Naive thymus-derived CD8-positive, alpha-beta T cell (primary cell): ENCODE measurements at regions not wholly inside any gene's neighbourhood (a gene's known extent, or its start where the extent isn't known, plus 50 kb on each side); places are given as distances from the start of the nearest gene placed in this dataset.
A peak's percentile ranks its signal among the peaks of the same experiment; 100 is the strongest.

Experiments
- ATAC-seq, 2 donors: fragments of 150-1000 bp; cut with Tn5 transposase in 1 of 2; sonication (Bioruptor Pico), chemical (Tn5 transposase) in 1 of 2; 1 replicate in 1 of 2; 2 replicates in 1 of 2; pipeline ENCODE4 v1.10.0; 2021; ENCODE audit warnings: mild to moderate bottlenecking in 2 of 2, moderate library complexity in 2 of 2
- POLR2A ChIA-PET: fragments of 350-600 bp; sonication (Branson Sonifier 250); formaldehyde crosslinking; loops from one replicate; lab custom pipeline; 2021; ENCODE audit warnings: antibody characterized with exemption; lab: Charles Lee
- DNase-seq, 10 donors: peaks; one replicate each; pipeline versions ENCODE4 v3.0.0 to v3.0.0-alpha.2; 2020 to 2022
- H3K27ac Mint-ChIP-seq, 10 donors: one replicate each; pipeline ENCODE4 v1.8.0; 2020 to 2022; ENCODE audit warnings: mild to moderate bottlenecking in 10 of 10, mixed read lengths in 10 of 10, moderate library complexity in 4 of 10, inconsistent platforms in 1 of 10
- H3K27me3 Mint-ChIP-seq, 5 donors: one replicate each; pipeline ENCODE4 v1.8.0; 2021 to 2022; ENCODE audit warnings: mixed read lengths in 5 of 5
- H3K36me3 Mint-ChIP-seq, 3 donors: one replicate each; pipeline ENCODE4 v1.8.0; 2020 to 2022; ENCODE audit warnings: mixed read lengths in 3 of 3, mild to moderate bottlenecking in 2 of 3, inconsistent platforms in 1 of 3
- H3K4me1 Mint-ChIP-seq, 4 donors: one replicate each; pipeline ENCODE4 v1.8.0; 2021 to 2022; ENCODE audit warnings: mixed read lengths in 4 of 4
- H3K4me3 Mint-ChIP-seq, 10 donors: one replicate each; pipeline ENCODE4 v1.8.0; 2020 to 2022; ENCODE audit warnings: mild to moderate bottlenecking in 10 of 10, mixed read lengths in 10 of 10, moderate library complexity in 6 of 10, inconsistent platforms in 1 of 10
- H3K9me3 Mint-ChIP-seq, 9 donors: one replicate each; pipeline ENCODE4 v1.8.0; 2020 to 2022; ENCODE audit warnings: mixed read lengths in 9 of 9, mild to moderate bottlenecking in 3 of 9, inconsistent platforms in 1 of 9, moderate library complexity in 1 of 9

- POLR2A ChIA-PET = no interaction called here
- ATAC-seq = no peak
These were observed 93.9 kb upstream of the OGFRL1 start for GRCh38 chr6:71194724-71195123.

DNA sequence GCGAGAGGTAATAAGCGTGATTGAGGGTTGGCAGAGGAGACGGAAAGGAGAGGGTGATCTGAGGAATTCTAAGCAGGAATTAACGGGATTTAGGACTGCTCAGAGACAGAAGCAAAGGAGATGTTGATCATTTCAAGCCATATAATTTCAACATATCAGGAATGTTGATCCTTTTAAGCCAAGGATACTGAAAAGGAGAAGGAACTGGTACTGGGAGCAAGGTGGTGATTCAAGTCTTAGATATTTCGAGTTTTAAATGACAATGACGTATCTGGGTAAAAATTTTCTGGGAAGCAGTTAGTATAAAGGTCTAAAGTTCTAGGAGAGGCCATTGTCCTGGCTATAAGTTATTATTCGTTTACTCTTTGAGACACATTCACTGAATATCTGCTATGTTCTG is 91.3 kb upstream of the OGFRL1 start:
- no peaks in the 10 kb centered on the region for H3K4me1 Mint-ChIP-seq
- ATAC-seq (no peak), DNase-seq (no peak)
- peaks cover 0 to 2% (median 0%) of the 10 kb centered on the region in 9 donors for H3K9me3 Mint-ChIP-seq
- POLR2A ChIA-PET = no interaction called here
- no peak overlapping the region for H3K4me3 Mint-ChIP-seq
- no peaks in the 10 kb centered on the region for H3K36me3 Mint-ChIP-seq
- no peak overlapping the region for H3K27ac Mint-ChIP-seq
- H3K27me3 Mint-ChIP-seq = no peaks in the 10 kb centered on the region

More at GRCh38 chr6:71194724-71195123, 93.9 kb upstream of the OGFRL1 start:
- H3K27me3 Mint-ChIP-seq = peaks cover 0 to 3% (median 0%) of the 10 kb centered on the region in 5 donors
- H3K36me3 Mint-ChIP-seq = no peaks in the 10 kb centered on the region
- no peak for DNase-seq
- no peak overlapping the region for H3K4me3 Mint-ChIP-seq
- H3K4me1 Mint-ChIP-seq = no peaks in the 10 kb centered on the region
- no peaks in the 10 kb centered on the region for H3K9me3 Mint-ChIP-seq
- no peak overlapping the region for H3K27ac Mint-ChIP-seq

- peaks cover 0 to 2% (median 0%) of the 10 kb centered on the region in 9 donors for H3K9me3 Mint-ChIP-seq
- H3K4me3 Mint-ChIP-seq = no peak overlapping the region
- ATAC-seq (no peak), DNase-seq (no peak)
- no peak overlapping the region for H3K27ac Mint-ChIP-seq
- no peaks in the 10 kb centered on the region for H3K27me3 Mint-ChIP-seq
- no peaks in the 10 kb centered on the region for H3K36me3 Mint-ChIP-seq
- no peaks in the 10 kb centered on the region for H3K4me1 Mint-ChIP-seq
- POLR2A ChIA-PET = no interaction called here
These were observed 90.8 kb upstream of the OGFRL1 start for GRCh38 chr6:71197780-71198179.

DNA sequence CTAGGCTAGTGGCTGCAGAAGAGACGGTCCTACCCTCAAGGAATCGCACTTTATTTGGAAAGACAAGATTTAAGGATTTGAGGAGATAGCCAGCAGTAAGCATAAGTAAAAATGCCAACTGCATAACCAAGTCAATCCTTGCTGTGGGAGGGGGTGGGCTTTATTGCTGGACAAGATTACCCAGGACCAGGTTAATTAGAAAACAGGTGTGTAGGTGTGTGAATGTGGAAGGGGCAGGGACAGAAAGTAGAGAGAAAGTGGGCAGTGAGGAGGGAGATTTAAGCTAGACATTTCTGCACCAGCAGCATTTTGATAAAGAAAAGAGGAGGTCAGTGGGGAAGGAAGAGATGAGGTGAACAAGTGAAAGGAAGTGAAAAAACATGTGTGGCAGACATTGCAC is 89.7 kb upstream of the OGFRL1 start:
- peaks cover 0 to 2% (median 0%) of the 10 kb centered on the region in 9 donors for H3K9me3 Mint-ChIP-seq
- H3K36me3 Mint-ChIP-seq = no peaks in the 10 kb centered on the region
- DNase-seq (no peak), ATAC-seq (no peak)
- peaks cover 1 to 5% (median 4%) of the 10 kb centered on the region in 5 donors for H3K27me3 Mint-ChIP-seq
- POLR2A ChIA-PET = no interaction called here
- H3K27ac Mint-ChIP-seq = peak overlapping the region in 1 of 10 donors; percentile 4
- H3K4me1 Mint-ChIP-seq = no peaks in the 10 kb centered on the region
- H3K4me3 Mint-ChIP-seq = no peak overlapping the region

DNA sequence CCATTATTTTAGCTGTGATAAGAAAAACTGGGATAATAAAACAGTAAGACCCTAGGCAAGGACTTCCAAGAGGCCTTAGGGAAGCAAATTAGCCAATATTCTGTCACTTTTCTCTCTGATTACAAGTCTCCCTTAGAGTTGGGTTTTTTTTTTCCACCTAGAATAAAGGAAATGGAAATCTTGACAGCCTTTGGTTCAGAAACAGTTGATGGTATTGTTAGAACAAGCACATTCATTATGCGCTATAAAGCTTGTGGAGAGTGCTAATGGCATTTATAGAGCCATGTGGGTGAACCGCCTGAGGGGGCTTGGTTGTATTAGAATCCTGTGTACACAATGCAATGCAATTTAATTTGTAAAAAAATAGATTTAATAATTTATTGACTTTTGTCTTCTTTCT is 88.9 kb upstream of the OGFRL1 start:
- no peak for ATAC-seq
- H3K27me3 Mint-ChIP-seq = peaks cover 1 to 9% (median 5%) of the 10 kb centered on the region in 5 donors
- H3K4me1 Mint-ChIP-seq = no peaks in the 10 kb centered on the region
- no peaks in the 10 kb centered on the region for H3K36me3 Mint-ChIP-seq
- no peak for DNase-seq
- no peak overlapping the region for H3K27ac Mint-ChIP-seq
- H3K4me3 Mint-ChIP-seq = no peak overlapping the region
- POLR2A ChIA-PET = no interaction called here
- peaks cover 0 to 2% (median 0%) of the 10 kb centered on the region in 9 donors for H3K9me3 Mint-ChIP-seq

GRCh38 chr6:71203206-71203605 is 85.4 kb upstream of the OGFRL1 start:
- H3K36me3 Mint-ChIP-seq = no peaks in the 10 kb centered on the region
- H3K27me3 Mint-ChIP-seq = peaks cover 1 to 9% (median 5%) of the 10 kb centered on the region in 5 donors
- POLR2A ChIA-PET = no interaction called here
- H3K9me3 Mint-ChIP-seq = peaks cover 0 to 2% (median 0%) of the 10 kb centered on the region in 9 donors
- H3K4me1 Mint-ChIP-seq = no peaks in the 10 kb centered on the region
- no peak for ATAC-seq
- DNase-seq = no peak
- H3K4me3 Mint-ChIP-seq = no peak overlapping the region
- no peak overlapping the region for H3K27ac Mint-ChIP-seq

DNA sequence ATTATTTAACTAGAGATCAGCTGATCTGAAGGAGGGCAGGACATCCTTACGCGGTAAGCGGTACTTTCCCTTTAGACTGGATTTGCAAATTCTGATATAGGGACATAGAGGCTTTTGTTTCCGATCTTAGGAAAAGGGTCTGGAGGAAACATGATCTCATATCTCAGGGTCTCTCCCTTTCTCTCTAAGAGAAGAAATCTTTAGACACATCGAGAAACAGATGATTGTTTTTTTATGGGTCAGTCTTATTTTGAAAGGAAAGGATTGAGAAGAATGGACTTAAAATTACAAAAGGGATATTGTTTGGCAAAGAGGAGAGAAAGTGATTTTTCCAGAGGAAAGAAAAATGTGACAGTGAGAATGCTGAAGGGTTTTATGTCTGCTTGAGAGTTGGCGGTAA is 83.9 kb upstream of the OGFRL1 start:
- ATAC-seq = no peak
- Mint-ChIP-seq H3K4me1 (no peaks in the 10 kb centered on the region), H3K36me3 (no peaks in the 10 kb centered on the region), H3K4me3 (no peak overlapping the region), H3K9me3 (peaks cover 0 to 2% (median 0%) of the 10 kb centered on the region in 9 donors), H3K27ac (no peak overlapping the region), H3K27me3 (peaks cover 1 to 9% (median 5%) of the 10 kb centered on the region in 5 donors)
- POLR2A ChIA-PET = no interaction called here
- no peak for DNase-seq

GRCh38 chr6:71205336-71205956 is 83.2 kb upstream of the OGFRL1 start:
- Mint-ChIP-seq H3K27me3 (peaks cover 1 to 9% (median 5%) of the 10 kb centered on the region in 5 donors), H3K36me3 (no peaks in the 10 kb centered on the region), H3K4me1 (no peaks in the 10 kb centered on the region), H3K9me3 (peaks cover 0 to 2% (median 0%) of the 10 kb centered on the region in 9 donors), H3K4me3 (no peak overlapping the region), H3K27ac (no peak overlapping the region)
- ATAC-seq = no peak
- DNase-seq = no peak
- POLR2A ChIA-PET = no interaction called here

- no peak overlapping the region for H3K4me3 Mint-ChIP-seq
- ATAC-seq (no peak), DNase-seq (no peak)
- H3K4me1 Mint-ChIP-seq = no peaks in the 10 kb centered on the region
- H3K27ac Mint-ChIP-seq = no peak overlapping the region
- no peaks in the 10 kb centered on the region for H3K36me3 Mint-ChIP-seq
- H3K9me3 Mint-ChIP-seq = no peaks in the 10 kb centered on the region
- H3K27me3 Mint-ChIP-seq = peaks cover 1 to 9% (median 5%) of the 10 kb centered on the region in 5 donors
- POLR2A ChIA-PET = no interaction called here
These were observed 82.5 kb upstream of the OGFRL1 start for GRCh38 chr6:71206089-71206488.

GRCh38 chr6:71209206-71209605 is 79.4 kb upstream of the OGFRL1 start:
- peaks cover 0 to 3% (median under 1%) of the 10 kb centered on the region in 5 donors for H3K27me3 Mint-ChIP-seq
- no peak overlapping the region for H3K27ac Mint-ChIP-seq
- no peaks in the 10 kb centered on the region for H3K9me3 Mint-ChIP-seq
- no peaks in the 10 kb centered on the region for H3K4me1 Mint-ChIP-seq
- no peak overlapping the region for H3K4me3 Mint-ChIP-seq
- no peak for DNase-seq
- no peaks in the 10 kb centered on the region for H3K36me3 Mint-ChIP-seq
- no peak for ATAC-seq
- POLR2A ChIA-PET = no interaction called here

- no peak overlapping the region for H3K4me3 Mint-ChIP-seq
- H3K27me3 Mint-ChIP-seq = peaks cover 0 to 3% (median 0%) of the 10 kb centered on the region in 5 donors
- no peaks in the 10 kb centered on the region for H3K9me3 Mint-ChIP-seq
- POLR2A ChIA-PET = no interaction called here
- ATAC-seq (no peak), DNase-seq (no peak)
- H3K4me1 Mint-ChIP-seq = no peaks in the 10 kb centered on the region
- H3K27ac Mint-ChIP-seq = no peak overlapping the region
- H3K36me3 Mint-ChIP-seq = no peaks in the 10 kb centered on the region
These were observed 79.0 kb upstream of the OGFRL1 start for GRCh38 chr6:71209626-71210025.

DNA sequence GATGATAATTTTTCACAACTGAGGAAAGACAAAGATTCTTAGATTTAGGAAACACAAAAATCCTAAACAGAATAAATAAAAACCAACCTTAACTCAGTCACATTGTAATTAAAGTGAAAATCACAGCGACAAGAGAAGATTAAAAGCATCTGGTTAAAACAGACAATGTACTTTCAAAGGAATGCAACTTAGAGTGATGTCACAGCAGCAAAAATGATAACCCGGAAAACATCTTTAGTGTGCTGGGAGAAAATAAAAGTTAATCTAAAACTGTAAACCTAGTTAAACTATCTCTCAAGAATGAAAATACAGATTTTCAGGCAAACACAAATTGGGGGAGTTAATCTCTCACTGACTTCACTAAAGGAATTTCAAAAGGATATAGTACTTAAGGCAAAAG is 76.8 kb upstream of the OGFRL1 start:
- POLR2A ChIA-PET = no interaction called here
- no peak overlapping the region for H3K4me3 Mint-ChIP-seq
- ATAC-seq (no peak), DNase-seq (no peak)
- H3K4me1 Mint-ChIP-seq = no peaks in the 10 kb centered on the region
- no peak overlapping the region for H3K27ac Mint-ChIP-seq
- H3K9me3 Mint-ChIP-seq = no peaks in the 10 kb centered on the region
- H3K27me3 Mint-ChIP-seq = no peaks in the 10 kb centered on the region
- no peaks in the 10 kb centered on the region for H3K36me3 Mint-ChIP-seq

GRCh38 chr6:71220466-71220865 is 68.1 kb upstream of the OGFRL1 start:
- no peaks in the 10 kb centered on the region for H3K36me3 Mint-ChIP-seq
- DNase-seq (no peak), ATAC-seq (no peak)
- no peak overlapping the region for H3K4me3 Mint-ChIP-seq
- no peak overlapping the region for H3K27ac Mint-ChIP-seq
- H3K9me3 Mint-ChIP-seq = no peaks in the 10 kb centered on the region
- peaks cover 0 to 2% (median 0%) of the 10 kb centered on the region in 5 donors for H3K27me3 Mint-ChIP-seq
- POLR2A ChIA-PET = no interaction called here
- H3K4me1 Mint-ChIP-seq = peaks cover 0 to 8% (median 1%) of the 10 kb centered on the region in 4 donors

GRCh38 chr6:71222671-71223070 is 65.9 kb upstream of the OGFRL1 start:
- ATAC-seq (peak in 1 of 2 donors; percentile 36), DNase-seq (no peak)
- H3K36me3 Mint-ChIP-seq = no peaks in the 10 kb centered on the region
- H3K27me3 Mint-ChIP-seq = peaks cover 0 to 2% (median 0%) of the 10 kb centered on the region in 5 donors
- no peaks in the 10 kb centered on the region for H3K9me3 Mint-ChIP-seq
- H3K4me3 Mint-ChIP-seq = no peak overlapping the region
- H3K27ac Mint-ChIP-seq = no peak overlapping the region
- POLR2A ChIA-PET = no interaction called here
- H3K4me1 Mint-ChIP-seq = peaks cover 4 to 14% (median 9%) of the 10 kb centered on the region in 4 donors
